ENCODE measurements at regions not wholly inside any gene's neighbourhood (a gene's known extent, or its start where the extent isn't known, plus 50 kb on each side); places are given as distances from the start of the nearest gene placed in this dataset.

- no peak for DNase-seq
These were observed 443.4 kb downstream of the TBC1D4 start for GRCh38 chr13:75038393-75039113.

- no peak for DNase-seq
These were observed 456.0 kb downstream of the TBC1D4 start for GRCh38 chr13:75025956-75026355.

- no peak for DNase-seq
These were observed 457.4 kb downstream of the TBC1D4 start for GRCh38 chr13:75024602-75025001.

GRCh38 chr13:75023609-75024008 is 458.4 kb downstream of the TBC1D4 start:
- DNase-seq: no peak

- DNase-seq: no peak
These were observed 460.8 kb downstream of the TBC1D4 start for GRCh38 chr13:75021151-75021550.

GRCh38 chr13:75016225-75016624 is 465.7 kb downstream of the TBC1D4 start:
- DNase-seq: no peak

GRCh38 chr13:75013818-75014217 is 468.2 kb downstream of the TBC1D4 start:
- DNase-seq: no peak

- DNase-seq: no peak
These were observed 471.0 kb downstream of the TBC1D4 start for GRCh38 chr13:75010941-75011340.

GRCh38 chr13:75008926-75009325 is 473.0 kb downstream of the TBC1D4 start:
- no peak for DNase-seq

- no peak for DNase-seq
These were observed 491.0 kb downstream of the TBC1D4 start for GRCh38 chr13:74990992-74991391.

- no peak for DNase-seq
These were observed 494.8 kb downstream of the TBC1D4 start for GRCh38 chr13:74987124-74987690.

- DNase-seq: no peak
These were observed 495.4 kb downstream of the TBC1D4 start for GRCh38 chr13:74986609-74987008.

GRCh38 chr13:74979703-74980102 is 502.3 kb downstream of the TBC1D4 start:
- no peak for DNase-seq

- DNase-seq: no peak
These were observed 503.4 kb downstream of the TBC1D4 start for GRCh38 chr13:74978591-74978990.

- no peak for DNase-seq
These were observed 504.5 kb downstream of the TBC1D4 start for GRCh38 chr13:74977498-74977897.

GRCh38 chr13:74975111-74975510 is 506.9 kb downstream of the TBC1D4 start:
- no peak for DNase-seq

GRCh38 chr13:74973935-74974879 is 507.8 kb downstream of the TBC1D4 start:
- DNase-seq: no peak

GRCh38 chr13:74969419-74969818 is 512.5 kb downstream of the TBC1D4 start:
- no peak for DNase-seq

- peak; percentile 73 for DNase-seq
These were observed 515.0 kb downstream of the TBC1D4 start for GRCh38 chr13:74966814-74967424.

- no peak for DNase-seq
These were observed 515.7 kb downstream of the TBC1D4 start for GRCh38 chr13:74966275-74966674.

- DNase-seq: no peak
These were observed 536.3 kb downstream of the TBC1D4 start for GRCh38 chr13:74945637-74946036.

GRCh38 chr13:74931698-74932433 is 550.1 kb downstream of the TBC1D4 start:
- no peak for DNase-seq
